ENCODE measurements at regions not wholly inside any gene's neighbourhood (a gene's known extent, or its start where the extent isn't known, plus 50 kb on each side); places are given as distances from the start of the nearest gene placed in this dataset.

- TF ChIP-seq CTCF (IDR thresholded peaks at IDR 0.05) (no peak), TAF1 (IDR thresholded peaks at IDR 0.05; ENCODE audit: borderline replicate concordance, low read depth, low read length) (no peak)
These were observed 126.2 kb upstream of the FNDC3A start for GRCh38 chr13:48849515-48849914.
